ENCODE measurements at regions not wholly inside any gene's neighbourhood (a gene's known extent, or its start where the extent isn't known, plus 50 kb on each side); places are given as distances from the start of the nearest gene placed in this dataset.
"Not testable (repeated sequence)": the region's sequence is repeated elsewhere in the genome, so short reads cannot be mapped to it uniquely, and the experiment has no call there.

GRCh38 chr2:107721178-107721577, 105.5 kb upstream of the RGPD4 start:
- DNase-seq (ENCODE audit: low spot score) = no peak

DNA sequence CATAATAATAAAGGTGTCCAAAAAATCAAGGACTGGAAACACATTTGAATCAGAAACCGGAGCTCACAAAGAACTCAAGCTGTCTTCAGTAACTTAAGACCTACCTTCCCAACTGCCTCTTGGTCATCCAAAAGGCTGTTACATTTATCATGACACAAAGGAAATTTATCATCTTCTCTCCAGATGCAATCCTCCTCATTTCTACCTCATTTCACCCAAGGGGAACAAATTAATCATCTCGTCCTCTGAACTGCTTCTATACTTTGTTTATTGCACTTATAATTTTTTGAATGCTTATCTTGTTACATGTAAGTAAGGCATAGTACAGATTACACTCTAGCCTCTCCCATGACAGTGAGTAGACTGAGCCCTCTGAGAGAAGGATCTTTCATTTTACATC, 105.1 kb upstream of the RGPD4 start:
- DNase-seq (ENCODE audit: low spot score) = no peak

DNA sequence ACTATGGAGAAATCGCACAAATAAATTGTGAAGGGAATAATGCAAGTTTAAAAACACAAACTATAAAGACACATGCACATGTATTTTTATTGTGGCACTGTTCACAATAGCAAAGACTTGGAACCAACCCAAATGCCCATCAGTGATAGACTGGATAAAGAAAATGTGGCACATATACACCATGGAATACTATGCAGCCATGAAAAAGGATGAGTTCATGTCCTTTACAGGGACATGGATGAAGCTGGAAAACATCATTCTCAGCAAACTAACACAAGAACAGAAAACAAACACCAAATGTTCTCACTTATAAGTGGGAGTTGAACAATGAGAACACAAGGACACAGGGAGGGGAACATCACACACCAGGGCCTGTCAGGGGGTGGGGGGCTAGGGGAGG, 100.9 kb upstream of the RGPD4 start:
- DNase-seq (ENCODE audit: low spot score) = not testable (repeated sequence)

DNA sequence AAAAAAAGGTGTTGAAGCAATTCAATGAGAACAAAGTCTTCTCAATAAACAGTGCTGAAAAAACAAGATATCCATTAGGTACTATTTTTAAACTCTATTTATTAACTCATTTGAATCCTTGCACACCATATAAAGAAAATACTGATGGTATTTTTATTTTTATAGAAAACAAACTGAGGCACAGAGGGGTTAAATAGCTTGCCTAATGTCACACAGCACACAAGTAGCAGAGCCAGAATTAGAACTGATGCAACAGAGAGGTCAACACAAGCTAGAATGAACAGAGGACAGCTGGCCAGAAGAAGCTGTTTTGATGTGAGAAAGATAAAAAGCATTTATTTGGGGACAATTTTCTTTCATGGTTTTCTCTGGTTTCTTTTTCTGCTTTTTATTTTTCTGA, 99.4 kb upstream of the RGPD4 start:
- DNase-seq (ENCODE audit: low spot score) = no peak

- no peak for DNase-seq (ENCODE audit: low spot score)
Observed at GRCh38 chr2:107728586-107728985, 98.1 kb upstream of the RGPD4 start.

DNA sequence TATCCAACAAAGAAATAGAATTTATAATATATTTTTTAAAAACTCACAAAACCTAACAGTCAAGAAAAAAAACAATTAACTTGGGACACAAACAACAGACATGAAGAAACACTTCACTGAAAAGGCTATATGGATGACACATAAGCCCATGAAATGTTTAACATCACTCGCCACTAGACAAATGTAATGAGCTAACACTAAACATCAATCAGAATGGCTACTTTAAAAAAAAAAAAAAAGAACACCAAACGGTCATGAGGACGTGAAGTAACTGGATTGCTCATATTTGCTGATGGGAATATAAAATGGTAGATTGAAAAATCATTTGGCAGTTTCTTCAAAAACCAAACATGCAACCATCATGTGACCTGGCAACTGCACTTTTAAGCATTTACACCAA, 97.3 kb upstream of the RGPD4 start:
- no peak for DNase-seq (ENCODE audit: low spot score)

- DNase-seq (ENCODE audit: low spot score) = no peak
Observed at GRCh38 chr2:107730898-107731297, 95.8 kb upstream of the RGPD4 start.

DNA sequence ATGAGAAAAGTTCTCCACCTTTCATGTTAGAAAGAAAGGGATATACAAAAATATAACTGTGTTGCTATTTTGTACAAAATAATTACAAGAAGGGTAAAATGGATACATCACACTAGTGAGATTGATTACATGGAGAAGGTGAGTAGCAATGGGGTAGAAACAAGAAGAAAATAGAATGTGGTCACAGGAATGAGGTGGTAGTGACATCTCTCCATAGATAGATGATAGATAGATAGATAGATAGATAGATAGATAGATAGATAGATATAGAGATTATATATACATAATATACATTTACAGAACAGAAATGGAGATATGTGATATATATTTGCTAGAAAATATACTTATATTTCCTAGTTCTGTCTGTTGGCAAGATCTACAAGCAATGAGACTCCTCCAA, 95.3 kb upstream of the RGPD4 start:
- DNase-seq (ENCODE audit: low spot score) = no peak

GRCh38 chr2:107735201-107735600, 91.5 kb upstream of the RGPD4 start:
- DNase-seq (ENCODE audit: low spot score) = no peak

DNA sequence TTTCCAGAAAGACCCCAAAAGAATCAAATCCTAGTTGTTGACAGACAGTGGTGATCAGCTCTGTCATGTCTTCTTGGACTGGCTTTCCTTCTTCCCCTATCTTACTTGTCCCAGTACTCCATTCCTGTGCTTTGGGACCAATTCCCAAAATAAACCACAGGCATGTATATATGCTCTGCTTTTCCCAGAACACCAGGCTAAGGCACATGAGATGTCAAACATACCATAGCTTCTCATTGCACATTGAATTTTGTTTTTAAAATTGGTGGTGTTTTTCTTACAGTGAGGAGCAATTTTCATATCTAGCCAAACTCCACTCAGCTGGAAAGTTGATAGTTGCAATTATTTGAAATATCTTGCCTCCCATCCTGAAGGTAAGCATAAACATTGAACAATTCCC, 88.9 kb upstream of the RGPD4 start:
- no peak for DNase-seq (ENCODE audit: low spot score)

- no peak for DNase-seq (ENCODE audit: low spot score)
Observed at GRCh38 chr2:107738266-107738665, 88.4 kb upstream of the RGPD4 start.

- no peak for DNase-seq (ENCODE audit: low spot score)
Observed at GRCh38 chr2:107740300-107740699, 86.4 kb upstream of the RGPD4 start.

DNA sequence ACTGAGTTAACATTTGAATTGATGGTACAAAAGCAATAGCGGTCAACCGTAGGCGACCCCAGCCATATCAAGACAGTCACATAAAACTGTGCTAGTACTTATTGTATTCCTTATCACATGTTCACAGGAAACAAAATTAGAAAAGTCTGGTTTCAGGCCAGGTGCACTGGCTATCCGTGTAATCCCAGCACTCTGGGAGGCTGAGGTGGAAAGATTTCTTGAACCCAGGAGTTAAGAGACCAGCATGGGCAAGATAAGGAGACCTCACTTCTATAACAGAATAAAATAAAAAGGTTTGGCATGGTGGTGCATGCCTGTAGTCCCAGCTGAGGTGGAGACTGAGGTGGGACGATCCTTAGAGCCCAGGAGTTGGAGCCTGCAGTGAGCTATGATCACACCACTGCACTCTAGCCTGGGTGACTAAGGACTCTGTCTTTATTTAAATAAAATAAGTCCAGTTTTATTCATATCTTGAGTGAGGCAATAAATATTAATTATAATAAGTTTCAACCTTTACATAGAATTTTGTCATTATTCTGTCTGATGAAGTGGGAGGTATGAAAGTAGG, 84.1 kb upstream of the RGPD4 start:
- DNase-seq (ENCODE audit: low spot score) = no peak

GRCh38 chr2:107743274-107743673, 83.4 kb upstream of the RGPD4 start:
- no peak for DNase-seq (ENCODE audit: low spot score)

DNA sequence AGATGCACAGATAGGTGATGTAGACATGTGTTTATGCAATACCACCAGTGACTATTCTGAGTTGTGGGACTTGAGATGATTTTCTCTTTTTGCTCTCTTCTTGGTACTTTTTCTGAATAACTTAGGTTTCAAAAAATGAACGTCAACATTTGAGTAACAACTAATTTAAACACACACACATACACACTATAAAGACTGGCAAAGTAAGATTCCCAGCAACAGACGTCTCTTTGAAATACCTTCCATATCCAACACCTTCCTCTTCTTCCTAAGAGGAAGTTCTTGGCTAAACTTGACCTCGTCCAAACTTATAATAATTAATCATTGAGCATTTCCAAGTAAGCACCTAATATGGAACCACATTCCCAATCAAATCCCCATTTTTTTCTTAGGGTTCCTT, 81.6 kb upstream of the RGPD4 start:
- no peak for DNase-seq (ENCODE audit: low spot score)

- not testable (repeated sequence) for DNase-seq (ENCODE audit: low spot score)
Observed at GRCh38 chr2:107746552-107747198, 80.0 kb upstream of the RGPD4 start.

- DNase-seq (ENCODE audit: low spot score) = not testable (repeated sequence)
Observed at GRCh38 chr2:107747199-107747963, 79.3 kb upstream of the RGPD4 start.

- no peak for DNase-seq (ENCODE audit: low spot score)
Observed at GRCh38 chr2:107747964-107748583, 78.6 kb upstream of the RGPD4 start.

DNA sequence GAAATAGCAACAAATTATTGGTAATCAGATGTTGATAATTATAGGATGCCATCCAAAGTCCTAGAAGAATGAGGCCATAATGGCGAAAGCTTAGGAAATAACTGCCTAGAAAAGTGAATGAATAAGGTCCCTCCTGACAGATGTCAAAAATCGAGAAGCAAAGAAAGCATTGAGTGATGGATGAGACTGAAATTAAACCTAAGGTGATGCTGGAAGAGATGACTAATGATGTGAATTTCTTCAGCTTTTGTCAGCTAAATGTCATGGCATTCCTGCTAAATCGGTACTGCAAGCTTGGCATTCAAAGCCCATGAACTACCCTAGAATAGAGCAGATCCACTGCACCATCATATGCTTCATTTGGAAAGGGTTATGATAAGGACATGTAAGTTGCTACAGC, 74.8 kb upstream of the RGPD4 start:
- no peak for DNase-seq (ENCODE audit: low spot score)

DNA sequence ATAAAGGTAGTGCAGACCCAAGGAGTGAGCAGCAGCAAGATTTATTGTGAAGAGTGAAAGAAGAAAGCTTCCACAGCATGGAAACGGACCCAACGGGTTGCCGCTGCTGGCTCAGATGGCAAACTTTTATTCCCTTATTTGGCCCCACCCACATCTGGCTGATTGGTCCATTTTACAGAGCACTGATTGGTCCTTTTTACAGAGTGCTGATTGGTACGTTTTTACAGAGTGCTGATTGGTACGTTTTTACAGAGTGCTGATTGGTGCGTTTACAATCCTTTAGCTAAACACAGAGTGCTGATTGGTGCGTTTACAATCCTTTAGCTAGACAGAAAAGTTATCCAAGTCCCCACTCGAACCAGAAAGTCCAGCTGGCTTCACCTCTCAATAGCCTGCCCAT, 72.9 kb upstream of the RGPD4 start:
- DNase-seq (ENCODE audit: low spot score) = not testable (repeated sequence)

- DNase-seq (ENCODE audit: low spot score) = no peak
Observed at GRCh38 chr2:107757223-107757622, 69.5 kb upstream of the RGPD4 start.

DNA sequence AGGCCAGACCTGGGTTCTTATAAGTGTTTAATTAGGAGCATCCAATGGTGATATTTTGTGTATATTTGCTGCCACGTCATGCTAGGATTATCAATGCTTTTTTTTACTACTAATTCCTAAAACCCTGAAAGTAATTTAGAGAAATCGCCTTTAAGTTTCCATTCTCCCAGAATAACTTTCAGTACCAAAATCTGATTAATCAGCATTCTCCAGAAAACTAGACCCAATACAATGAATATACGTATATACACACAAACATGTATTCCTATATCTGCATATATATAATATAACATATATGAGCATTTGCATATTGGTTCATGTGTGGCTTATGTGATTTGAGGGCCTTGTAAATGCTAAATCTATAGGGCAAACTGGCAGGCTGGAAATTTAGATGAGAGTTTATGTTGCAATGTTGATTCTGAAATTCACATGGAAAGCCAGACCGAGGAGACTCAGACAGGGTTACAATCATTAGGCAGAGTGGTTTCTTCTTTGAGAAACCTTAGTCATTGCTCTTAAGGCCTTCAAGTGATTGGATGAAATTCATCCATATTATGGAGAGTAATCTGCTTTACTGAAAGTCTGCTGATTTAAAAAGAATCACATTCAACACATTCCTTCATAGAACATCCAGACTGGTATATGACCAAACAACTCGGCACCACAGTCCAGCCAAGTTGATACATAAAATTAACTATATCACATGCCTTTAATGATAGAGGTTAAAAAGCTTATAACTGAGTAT, 65.9 kb upstream of the RGPD4 start:
- DNase-seq (ENCODE audit: low spot score) = no peak
